ENCODE measurements at regions not wholly inside any gene's neighbourhood (a gene's known extent, or its start where the extent isn't known, plus 50 kb on each side); places are given as distances from the start of the nearest gene placed in this dataset.
A peak's percentile ranks its signal among the peaks of the same experiment; 100 is the strongest.

- no peaks in the 10 kb centered on the region for H3K4me1 ChIP-seq (ENCODE audit: control insufficient read depth, low read length)
- no peak overlapping the region for H3K27ac ChIP-seq (ENCODE audit: low read depth, low read length)
- no peaks in the 10 kb centered on the region for H4K20me1 ChIP-seq (ENCODE audit: control insufficient read depth, insufficient read depth, low read depth, low read length)
- no peaks in the 10 kb centered on the region for H3K27me3 ChIP-seq (ENCODE audit: control insufficient read depth, low read length)
- TF ChIP-seq CTCF (IDR thresholded peaks at IDR 0.05; ENCODE audit: low read depth, low read length, poor library complexity, severe bottlenecking) = no peak
- TF ChIP-seq EZH2phosphoT487 (IDR thresholded peaks at IDR 0.05; ENCODE audit: borderline replicate concordance, low read length) = no peak
- no peaks in the 10 kb centered on the region for H3K36me3 ChIP-seq (ENCODE audit: control insufficient read depth, low read length)
- no peaks in the 10 kb centered on the region for H3K9me2 ChIP-seq (replicated peaks; ENCODE audit: control insufficient read depth, low read length)
- no peak overlapping the region for H3K4me3 ChIP-seq (ENCODE audit: low read length)
- H3K79me2 ChIP-seq (ENCODE audit: control insufficient read depth, low read length) = no peaks in the 10 kb centered on the region
- no peaks in the 10 kb centered on the region for H3K9me3 ChIP-seq (ENCODE audit: control insufficient read depth, insufficient read depth, low read length)
- no peak overlapping the region for H3K4me2 ChIP-seq (ENCODE audit: low read length)
- no peaks in the 10 kb centered on the region for H3F3A ChIP-seq (ENCODE audit: control insufficient read depth, insufficient read depth)
Measured at GRCh38 chr2:120678926-120679325, 56.7 kb upstream of the GLI2 start.

- H3K27me3 ChIP-seq (ENCODE audit: control insufficient read depth, low read length) = no peaks in the 10 kb centered on the region
- no peaks in the 10 kb centered on the region for H3K9me2 ChIP-seq (replicated peaks; ENCODE audit: control insufficient read depth, low read length)
- no peak overlapping the region for H3K4me3 ChIP-seq (ENCODE audit: low read length)
- H3K4me1 ChIP-seq (ENCODE audit: control insufficient read depth, low read length) = no peaks in the 10 kb centered on the region
- TF ChIP-seq EZH2phosphoT487 (IDR thresholded peaks at IDR 0.05; ENCODE audit: borderline replicate concordance, low read length) = no peak
- TF ChIP-seq CTCF (IDR thresholded peaks at IDR 0.05; ENCODE audit: low read depth, low read length, poor library complexity, severe bottlenecking) = no peak
- H3F3A ChIP-seq (ENCODE audit: control insufficient read depth, insufficient read depth) = no peaks in the 10 kb centered on the region
- H3K36me3 ChIP-seq (ENCODE audit: control insufficient read depth, low read length) = no peaks in the 10 kb centered on the region
- H3K79me2 ChIP-seq (ENCODE audit: control insufficient read depth, low read length) = no peaks in the 10 kb centered on the region
- no peaks in the 10 kb centered on the region for H4K20me1 ChIP-seq (ENCODE audit: control insufficient read depth, insufficient read depth, low read depth, low read length)
- H3K4me2 ChIP-seq (ENCODE audit: low read length) = no peak overlapping the region
- H3K27ac ChIP-seq (ENCODE audit: low read depth, low read length) = no peak overlapping the region
- H3K9me3 ChIP-seq (ENCODE audit: control insufficient read depth, insufficient read depth, low read length) = no peaks in the 10 kb centered on the region
Measured at GRCh38 chr2:120679526-120679925, 56.1 kb upstream of the GLI2 start.

- Histone ChIP-seq H3K9me2 (replicated peaks; ENCODE audit: control insufficient read depth, low read length) (no peaks in the 10 kb centered on the region), H3K27me3 (ENCODE audit: control insufficient read depth, low read length) (no peaks in the 10 kb centered on the region), H3K79me2 (ENCODE audit: control insufficient read depth, low read length) (no peaks in the 10 kb centered on the region), H3K36me3 (ENCODE audit: control insufficient read depth, low read length) (no peaks in the 10 kb centered on the region), H3K27ac (ENCODE audit: low read depth, low read length) (no peak overlapping the region), H3K9me3 (ENCODE audit: control insufficient read depth, insufficient read depth, low read length) (no peaks in the 10 kb centered on the region), H4K20me1 (ENCODE audit: control insufficient read depth, insufficient read depth, low read depth, low read length) (no peaks in the 10 kb centered on the region), H3F3A (ENCODE audit: control insufficient read depth, insufficient read depth) (no peaks in the 10 kb centered on the region), H3K4me1 (ENCODE audit: control insufficient read depth, low read length) (no peaks in the 10 kb centered on the region), H3K4me2 (ENCODE audit: low read length) (no peak overlapping the region), H3K4me3 (ENCODE audit: low read length) (no peak overlapping the region)
- TF ChIP-seq EZH2phosphoT487 (IDR thresholded peaks at IDR 0.05; ENCODE audit: borderline replicate concordance, low read length) = no peak
- TF ChIP-seq CTCF (IDR thresholded peaks at IDR 0.05; ENCODE audit: low read depth, low read length, poor library complexity, severe bottlenecking) = peak; percentile 63
Measured at GRCh38 chr2:120680136-120680761, 55.4 kb upstream of the GLI2 start.
